HepG2 (cell line): ENCODE measurements at regions not wholly inside any gene's neighbourhood (a gene's known extent, or its start where the extent isn't known, plus 50 kb on each side); places are given as distances from the start of the nearest gene placed in this dataset.

Experiments
- GZF1 ChIP-seq: sonication (generic); formaldehyde crosslinking; IDR thresholded peaks from 2 replicates; pipeline ENCODE4 v1.5.1; 2020; ENCODE audit warnings: mild to moderate bottlenecking, missing genetic modification reagents
- HDAC2 ChIP-seq: sonication (generic); formaldehyde crosslinking; IDR thresholded peaks from 2 replicates; pipeline ENCODE4 v1.4.0; 2020; ENCODE audit warnings: missing genetic modification reagents
- HMGXB3 ChIP-seq: sonication (generic); formaldehyde crosslinking; IDR thresholded peaks from 2 replicates; pipeline ENCODE4 v1.4.0; 2020; ENCODE audit warnings: missing genetic modification reagents, borderline replicate concordance
- KDM1A ChIP-seq: IDR thresholded peaks from 2 replicates; pipeline ENCODE4 v1.6.1; 2016; ENCODE audit warnings: missing compliant biosample characterization
- NR2F6 ChIP-seq, 2 experiments: IDR thresholded peaks; 2 replicates each; pipeline ENCODE4 v1.6.1; 2016; ENCODE audit warnings: antibody characterized with exemption in 1 of 2, mild to moderate bottlenecking in 1 of 2
- PPARG ChIP-seq: conservative IDR thresholded peaks from 2 replicates; pipeline ENCODE4 v1.6.1; 2016; ENCODE audit warnings: missing biosample characterization, missing genetic modification reagents
- SAP130 ChIP-seq: IDR thresholded peaks from 2 replicates; pipeline ENCODE4 v1.6.1; 2016; ENCODE audit warnings: low read depth
- TBL1XR1 ChIP-seq: fragments of 150-350 bp; IDR thresholded peaks from 2 replicates; pipeline ENCODE4 v1.6.1; 2014; ENCODE audit warnings: borderline replicate concordance, low read length; ENCODE audit not compliant: partially characterized antibody
- THYN1 ChIP-seq: sonication (generic); formaldehyde crosslinking; IDR thresholded peaks from 2 replicates; pipeline ENCODE4 v1.8.1; 2023; ENCODE audit warnings: low read depth, mild to moderate bottlenecking, moderate library complexity, missing genetic modification reagents, borderline replicate concordance
- ZBTB4 ChIP-seq: sonication (generic); formaldehyde crosslinking; IDR thresholded peaks from 2 replicates; pipeline ENCODE4 v1.4.0; 2020; ENCODE audit warnings: missing genetic modification reagents, mild to moderate bottlenecking, borderline replicate concordance
- ZFP37 ChIP-seq: sonication (generic); formaldehyde crosslinking; IDR thresholded peaks from 2 replicates; pipeline ENCODE4 v1.4.0; 2020; ENCODE audit warnings: missing genetic modification reagents, borderline replicate concordance
- ZNF407 ChIP-seq: sonication (generic); formaldehyde crosslinking; IDR thresholded peaks from one replicate; pipeline ENCODE4 v1.5.1; 2020; ENCODE audit warnings: mild to moderate bottlenecking, missing genetic modification reagents; ENCODE audit errors: not compliant biosample characterization

GRCh38 chr2:234881413-234882241 lies 70.2 kb upstream of the SH3BP4 start (continued):
- TF ChIP-seq ZNF407 = no peak
- peak; percentile 73; the same call in 1 of the 2 replicates for TF ChIP-seq HDAC2 (CRISPR knock-in tag)
- TF ChIP-seq TBL1XR1 = peak; percentile 74
- TF ChIP-seq KDM1A (CRISPR knock-in tag) = no peak
- 0 out of 2 replicates have a peak, but pooled peaks have one; percentile 39 for TF ChIP-seq GZF1
- 0 out of 2 replicates have a peak, but pooled peaks have one; percentile 38 for TF ChIP-seq ZBTB4 (CRISPR knock-in tag)
- TF ChIP-seq ZFP37 (CRISPR knock-in tag) = no peak
- peak; percentile 70; the same call in 1 of the 2 replicates for TF ChIP-seq PPARG (CRISPR knock-in tag)
- TF ChIP-seq SAP130 (CRISPR knock-in tag) = peak; percentile 79; the same call in 1 of the 2 replicates
- TF ChIP-seq THYN1 = peak; percentile 56; the same call in 1 of the 2 replicates
- no peak; the same call in 1 of the 2 replicates for TF ChIP-seq HMGXB3 (CRISPR knock-in tag)
- no peak for TF ChIP-seq NR2F6 (IDR thresholded peaks at IDR 0.05)
- TF ChIP-seq NR2F6 (CRISPR knock-in tag; IDR thresholded peaks at IDR 0.05) = peak; percentile 52
